ENCODE measurements at regions not wholly inside any gene's neighbourhood (a gene's known extent, or its start where the extent isn't known, plus 50 kb on each side); places are given as distances from the start of the nearest gene placed in this dataset.

GRCh38 chr13:74920361-74920760 lies 561.6 kb downstream of the TBC1D4 start (continued):
- TF ChIP-seq KLF10 (CRISPR knock-in tag; IDR thresholded peaks at IDR 0.05) = no peak
- TF ChIP-seq E2F8 (IDR thresholded peaks at IDR 0.05; ENCODE audit: low read depth, partially characterized antibody) = no peak
- peak; percentile 48; the same call in 1 of the 2 replicates for TF ChIP-seq SMARCC2 (IDR thresholded peaks at IDR 0.05; ENCODE audit: low read depth)

DNA sequence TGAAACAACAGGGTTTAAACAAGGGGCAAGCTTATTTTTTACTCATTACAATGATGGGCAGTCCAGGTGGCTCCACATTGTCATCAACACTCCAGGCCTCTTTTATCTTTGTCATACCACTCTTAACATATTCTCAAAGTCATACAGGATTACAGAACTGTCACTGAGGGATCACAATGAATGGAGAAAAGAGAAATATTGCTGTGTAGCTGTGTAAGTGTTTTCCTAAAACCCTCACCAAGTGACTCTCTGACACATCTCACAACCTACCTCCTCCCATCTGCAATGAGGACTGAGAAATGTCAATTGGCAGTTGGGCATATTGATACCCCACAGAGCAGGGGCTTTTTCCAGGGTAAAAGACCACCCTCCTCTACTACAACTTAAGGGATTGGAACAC lies 562.1 kb downstream of the TBC1D4 start:
- Histone ChIP-seq H3K9ac (ENCODE audit: insufficient read depth in 1 of 2, low read depth in 2 of 2, low read length in 2 of 2) (peak overlapping the region in 1 of 2 experiments; percentile 57; a peak in 2 of 4 replicates), H3K9me3 (replicated peaks; ENCODE audit: control insufficient read depth, insufficient read depth, low read depth, low read length) (peaks cover 9% of the 10 kb centered on the region), H3K4me3 (no peak overlapping the region), H3K79me2 (ENCODE audit: control insufficient read depth, insufficient read depth, low read length) (no peaks in the 10 kb centered on the region), H3K27me3 (ENCODE audit: control insufficient read depth in 2 of 2, insufficient read depth in 2 of 2, low read length in 2 of 2) (no peaks in the 10 kb centered on the region), H3K36me3 (ENCODE audit: control insufficient read depth, insufficient read depth, low read length) (no peaks in the 10 kb centered on the region), H3K4me1 (replicated peaks in 1 of 2; ENCODE audit: control insufficient read depth in 2 of 2, insufficient read depth in 2 of 2, low read length in 2 of 2) (peaks cover 0 to 18% of the 10 kb centered on the region in 2 experiments; a peak in 4 of 5 replicates), H3K27ac (ENCODE audit: extremely low read depth, low read depth, low read length) (peak overlapping the region; percentile 72), H2AFZ (ENCODE audit: low read depth, low read length) (peak overlapping the region; percentile 84), H3K9me1 (ENCODE audit: control insufficient read depth, insufficient read depth, low read length) (no peaks in the 10 kb centered on the region), H3K4me2 (ENCODE audit: insufficient read depth, low read length) (peak overlapping the region; percentile 61; the same call in 1 of the 2 replicates), H4K20me1 (replicated peaks; ENCODE audit: control insufficient read depth, insufficient read depth, low read length) (no peaks in the 10 kb centered on the region)
- ChIA-PET CTCF (ENCODE audit: low intra/inter-chr PET ratio) (no interaction called here), POLR2A (interaction anchor here (0.6 to 1.0 kb wide), 2 partner anchors 12 to 512 kb away, joined by 3 to 4 read pairs; no protein-coding TSS in a partner anchor)
- in situ Hi-C loops (cut with MboI) = no loop called here
- DNase-seq (ENCODE audit: extremely low read depth in 1 of 4, low spot score in 3 of 4) = peak in 2 of 4 experiments; percentile 27 to 57
- peak; percentile 83 for ATAC-seq
- FAIRE-seq = no peak
- intact Hi-C loops (cut with micrococcal nuclease) = no loop called here
- no TSS peak for BruUV-seq (replicated peaks)
- TF ChIP-seq POLR2AphosphoS2 (IDR thresholded peaks at IDR 0.05; ENCODE audit: low read length) (no peak), NUFIP1 (IDR thresholded peaks at IDR 0.05; ENCODE audit: partially characterized antibody) (no peak), TAF15 (IDR thresholded peaks at IDR 0.05; ENCODE audit: low read depth, low read length) (no peak), ZEB2 (IDR thresholded peaks at IDR 0.05) (no peak), NFIX (CRISPR knock-in tag; IDR thresholded peaks at IDR 0.05; ENCODE audit: low read depth) (no peak), CTBP1 (IDR thresholded peaks at IDR 0.05; ENCODE audit: borderline replicate concordance) (no peak), ZNF395 (CRISPR knock-in tag; IDR thresholded peaks at IDR 0.05) (no peak), SMAD4 (CRISPR knock-in tag; conservative IDR thresholded peaks at IDR 0.05) (no peak), WHSC1 (IDR thresholded peaks at IDR 0.05; ENCODE audit: low read length) (no peak)
- TF ChIP-seq, protein P1, sequence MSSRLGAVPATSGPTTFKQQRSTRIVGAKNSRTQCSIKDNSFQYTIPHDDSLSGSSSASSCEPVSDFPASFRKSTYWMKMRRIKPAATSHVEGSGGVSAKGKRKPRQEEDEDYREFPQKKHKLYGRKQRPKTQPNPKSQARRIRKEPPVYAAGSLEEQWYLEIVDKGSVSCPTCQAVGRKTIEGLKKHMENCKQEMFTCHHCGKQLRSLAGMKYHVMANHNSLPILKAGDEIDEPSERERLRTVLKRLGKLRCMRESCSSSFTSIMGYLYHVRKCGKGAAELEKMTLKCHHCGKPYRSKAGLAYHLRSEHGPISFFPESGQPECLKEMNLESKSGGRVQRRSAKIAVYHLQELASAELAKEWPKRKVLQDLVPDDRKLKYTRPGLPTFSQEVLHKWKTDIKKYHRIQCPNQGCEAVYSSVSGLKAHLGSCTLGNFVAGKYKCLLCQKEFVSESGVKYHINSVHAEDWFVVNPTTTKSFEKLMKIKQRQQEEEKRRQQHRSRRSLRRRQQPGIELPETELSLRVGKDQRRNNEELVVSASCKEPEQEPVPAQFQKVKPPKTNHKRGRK (tag; IDR thresholded peaks at IDR 0.05) = no peak
- TF ChIP-seq, protein P2, sequence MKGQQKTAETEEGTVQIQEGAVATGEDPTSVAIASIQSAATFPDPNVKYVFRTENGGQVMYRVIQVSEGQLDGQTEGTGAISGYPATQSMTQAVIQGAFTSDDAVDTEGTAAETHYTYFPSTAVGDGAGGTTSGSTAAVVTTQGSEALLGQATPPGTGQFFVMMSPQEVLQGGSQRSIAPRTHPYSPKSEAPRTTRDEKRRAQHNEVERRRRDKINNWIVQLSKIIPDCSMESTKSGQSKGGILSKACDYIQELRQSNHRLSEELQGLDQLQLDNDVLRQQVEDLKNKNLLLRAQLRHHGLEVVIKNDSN (CRISPR knock-in tag; IDR thresholded peaks at IDR 0.05) = no peak
- TF ChIP-seq, protein P3, sequence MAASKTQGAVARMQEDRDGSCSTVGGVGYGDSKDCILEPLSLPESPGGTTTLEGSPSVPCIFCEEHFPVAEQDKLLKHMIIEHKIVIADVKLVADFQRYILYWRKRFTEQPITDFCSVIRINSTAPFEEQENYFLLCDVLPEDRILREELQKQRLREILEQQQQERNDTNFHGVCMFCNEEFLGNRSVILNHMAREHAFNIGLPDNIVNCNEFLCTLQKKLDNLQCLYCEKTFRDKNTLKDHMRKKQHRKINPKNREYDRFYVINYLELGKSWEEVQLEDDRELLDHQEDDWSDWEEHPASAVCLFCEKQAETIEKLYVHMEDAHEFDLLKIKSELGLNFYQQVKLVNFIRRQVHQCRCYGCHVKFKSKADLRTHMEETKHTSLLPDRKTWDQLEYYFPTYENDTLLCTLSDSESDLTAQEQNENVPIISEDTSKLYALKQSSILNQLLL (CRISPR knock-in tag; IDR thresholded peaks at IDR 0.05; ENCODE audit: borderline replicate concordance) = no peak

Measured in K562 (cell line).